Astrocyte of the spinal cord (primary cell): ENCODE measurements at regions not wholly inside any gene's neighbourhood (a gene's known extent, or its start where the extent isn't known, plus 50 kb on each side); places are given as distances from the start of the nearest gene placed in this dataset.

Experiments
- DNase-seq: peaks from one replicate; pipeline ENCODE4 v3.0.0; 2011; ENCODE audit warnings: low read depth, low spot score
- H3K4me3 ChIP-seq: 2 replicates; pipeline ENCODE4 v1.5.1; 2011; ENCODE audit warnings: low read depth, mild to moderate bottlenecking, low read length, moderate library complexity
- CTCF ChIP-seq: IDR thresholded peaks from 2 replicates; pipeline ENCODE4 v1.5.1; 2012; ENCODE audit warnings: low read depth, mild to moderate bottlenecking, low read length, inconsistent platforms
- in situ Hi-C: cut with HindIII; loops from 2 replicates; pipeline ENCODE4 v1.10.0; 2017; ENCODE audit warnings: low sequenced_read_pairs

DNA sequence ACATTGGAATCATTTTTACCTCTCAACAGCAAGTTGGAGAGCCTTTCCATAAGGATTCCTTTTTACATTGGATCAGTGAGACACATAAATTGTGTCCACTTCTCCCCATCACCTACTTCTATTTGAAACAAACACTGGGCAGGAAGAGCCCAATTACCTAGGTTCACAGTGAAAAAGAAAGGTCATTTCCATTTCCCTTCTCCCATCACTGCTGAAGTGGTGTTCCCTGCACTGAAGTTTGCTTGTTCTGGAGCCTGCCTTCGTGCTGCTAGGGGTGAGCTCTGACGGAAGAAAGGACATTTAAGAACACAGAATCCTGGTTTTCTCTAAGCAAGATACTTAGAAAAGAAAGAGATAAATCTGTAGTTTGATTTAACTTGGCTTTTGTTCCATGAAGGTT lies 123.8 kb upstream of the ZBTB20 start:
- TF ChIP-seq CTCF: no peak
- in situ Hi-C loops: no loop called here
- H3K4me3 ChIP-seq: no peak overlapping the region
- DNase-seq: no peak

DNA sequence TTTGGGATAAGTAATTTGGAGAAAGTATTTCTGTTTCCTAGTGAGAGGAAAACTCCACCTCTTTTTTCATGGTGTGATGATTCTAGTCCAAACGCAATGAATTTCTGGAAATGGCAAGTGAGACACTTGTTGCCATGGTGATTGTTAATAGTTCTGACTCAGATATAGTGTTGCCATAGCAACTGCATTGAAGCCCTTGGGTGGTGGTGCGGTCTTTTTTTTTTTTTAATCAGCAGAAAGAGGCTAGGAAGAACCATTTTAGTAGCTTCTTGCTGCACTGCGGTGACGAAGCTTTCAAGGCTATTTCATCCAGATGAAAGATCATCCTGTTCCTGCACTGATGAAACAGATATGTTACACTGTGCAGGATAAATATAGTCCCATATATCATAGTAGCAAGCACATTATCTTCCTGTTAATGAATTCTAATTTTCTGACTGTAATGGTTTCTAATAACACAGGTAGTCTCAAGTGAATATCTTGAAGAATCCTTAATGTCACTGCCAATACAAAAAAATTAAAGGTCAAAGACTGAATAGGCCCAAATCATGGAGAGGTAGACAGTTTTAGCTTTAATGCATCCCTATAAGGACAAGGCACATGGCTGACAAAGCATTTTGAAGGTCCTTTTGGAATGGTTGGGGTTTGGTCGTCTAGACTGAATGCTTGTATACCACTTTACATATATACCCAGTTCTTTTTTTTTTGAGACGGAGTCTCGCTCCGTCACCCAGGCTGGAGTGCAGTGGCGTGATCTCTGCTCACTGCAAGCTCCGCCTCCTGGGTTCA lies 125.1 kb upstream of the ZBTB20 start:
- no peak for TF ChIP-seq CTCF
- DNase-seq: peak; percentile 91
- no peak overlapping the region for H3K4me3 ChIP-seq
- in situ Hi-C loops: no loop called here

GRCh38 chr3:115275896-115276295 lies 128.8 kb upstream of the ZBTB20 start:
- in situ Hi-C loops: no loop called here
- H3K4me3 ChIP-seq: no peak overlapping the region
- no peak for TF ChIP-seq CTCF
- DNase-seq: no peak

GRCh38 chr3:115279939-115280338 lies 132.9 kb upstream of the ZBTB20 start:
- no peak for DNase-seq
- in situ Hi-C loops: no loop called here
- H3K4me3 ChIP-seq: no peak overlapping the region
- TF ChIP-seq CTCF: no peak

- no peak overlapping the region for H3K4me3 ChIP-seq
- in situ Hi-C loops: no loop called here
- no peak for DNase-seq
- no peak for TF ChIP-seq CTCF
These were observed 133.4 kb upstream of the ZBTB20 start for GRCh38 chr3:115280506-115280905.

GRCh38 chr3:115281697-115282675 lies 134.9 kb upstream of the ZBTB20 start:
- in situ Hi-C loops: no loop called here
- DNase-seq: peak; percentile 8
- no peak overlapping the region for H3K4me3 ChIP-seq
- TF ChIP-seq CTCF: no peak
